Fibroblast of lung (primary cell): ENCODE measurements at regions not wholly inside any gene's neighbourhood (a gene's known extent, or its start where the extent isn't known, plus 50 kb on each side); places are given as distances from the start of the nearest gene placed in this dataset.

Experiments used
- DNase-seq, 2 donors: peaks; one replicate each; pipeline versions ENCODE4 v3.0.0 to v3.0.0-alpha.2; 2010; ENCODE audit warnings: low read depth in 2 of 2
- H2AFZ ChIP-seq: 2 replicates; pipeline ENCODE4 v1.5.1; 2012; ENCODE audit warnings: low read length, control low read depth, inconsistent platforms
- H3K27ac ChIP-seq: 2 replicates; pipeline ENCODE4 v1.5.1; 2011; ENCODE audit warnings: low read length, control low read depth; ENCODE audit not compliant: insufficient read depth
- H3K27me3 ChIP-seq: 2 replicates; pipeline ENCODE4 v1.5.1; 2011; ENCODE audit warnings: mild to moderate bottlenecking, low read length; ENCODE audit not compliant: control insufficient read depth, insufficient read depth
- H3K36me3 ChIP-seq: 2 replicates; pipeline ENCODE4 v1.5.1; 2011; ENCODE audit warnings: low read length; ENCODE audit not compliant: control insufficient read depth, insufficient read depth
- H3K4me1 ChIP-seq: 2 replicates; pipeline ENCODE4 v1.5.1; 2011; ENCODE audit warnings: low read length; ENCODE audit not compliant: control insufficient read depth, insufficient read depth; ENCODE audit errors: extremely low read depth
- H3K4me2 ChIP-seq: 2 replicates; pipeline ENCODE4 v1.5.1; 2011; ENCODE audit warnings: low read length, control low read depth; ENCODE audit not compliant: insufficient read depth; ENCODE audit errors: extremely low read depth
- H3K4me3 ChIP-seq, 4 experiments: fragments of 200-600 bp in 1 of 4; sonication (generic) in 1 of 4; replicated peaks in 1 of 4; 2 replicates each; pipeline ENCODE4 v1.5.1; 2011 to 2016; ENCODE audit warnings: low read length in 4 of 4, low read depth in 3 of 4, mild to moderate bottlenecking in 3 of 4, control low read depth in 2 of 4, inconsistent platforms in 1 of 4, mixed read lengths in 1 of 4; ENCODE audit not compliant: insufficient read depth in 1 of 4; ENCODE audit errors: control extremely low read depth in 1 of 4
- H3K79me2 ChIP-seq: 2 replicates; pipeline ENCODE4 v1.5.1; 2012; ENCODE audit warnings: mild to moderate bottlenecking, low read length, inconsistent platforms; ENCODE audit not compliant: control insufficient read depth, insufficient read depth
- H3K9ac ChIP-seq: 2 replicates; pipeline ENCODE4 v1.5.1; 2011; ENCODE audit warnings: mild to moderate bottlenecking, low read length, control low read depth; ENCODE audit not compliant: insufficient read depth
- H3K9me3 ChIP-seq: 2 replicates; pipeline ENCODE4 v1.5.1; 2012; ENCODE audit warnings: low read depth, low read length; ENCODE audit not compliant: control insufficient read depth, insufficient read depth
- H4K20me1 ChIP-seq: 2 replicates; pipeline ENCODE4 v1.5.1; 2011; ENCODE audit warnings: low read length; ENCODE audit not compliant: control insufficient read depth, insufficient read depth; ENCODE audit errors: extremely low read depth
- EZH2 ChIP-seq: IDR thresholded peaks from 2 replicates; pipeline ENCODE4 v1.5.1; 2012; ENCODE audit warnings: low read length, control low read depth, mild to moderate bottlenecking; ENCODE audit errors: missing control alignments
- TF ChIP-seq, protein P1 (sequence below), 2 donors: IDR thresholded peaks in 1 of 2; conservative IDR thresholded peaks in 1 of 2; 1 replicate in 1 of 2; 2 replicates in 1 of 2; pipeline ENCODE4 v1.5.1; 2011 to 2012; ENCODE audit warnings: low read length in 2 of 2, control low read depth in 1 of 2, inconsistent platforms in 1 of 2, low read depth in 1 of 2, mild to moderate bottlenecking in 1 of 2

DNA sequence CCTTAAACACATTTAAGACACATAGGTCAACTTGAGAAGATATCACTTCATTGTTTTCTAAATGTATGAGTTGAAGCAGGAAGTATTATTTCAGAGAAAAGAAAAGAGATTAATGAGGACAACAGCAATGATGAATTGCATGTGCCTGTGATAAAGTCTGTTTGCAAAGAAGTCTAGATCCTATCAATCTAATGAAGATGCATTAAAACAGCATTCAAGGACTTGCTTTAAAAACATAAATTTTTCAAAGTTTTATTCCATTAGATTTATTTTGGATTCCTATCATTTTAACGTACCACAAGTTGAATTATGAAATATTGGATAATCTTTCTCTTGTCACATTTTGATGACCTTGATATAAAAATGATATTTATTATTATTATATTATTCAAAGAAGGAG is 642.5 kb upstream of the CCDC54 start:
- H3K27ac ChIP-seq = no peak overlapping the region
- TF ChIP-seq EZH2 = no peak
- H3K9ac ChIP-seq = no peak overlapping the region
- H3K36me3 ChIP-seq = no peaks in the 10 kb centered on the region
- no peak for DNase-seq
- H3K9me3 ChIP-seq = no peaks in the 10 kb centered on the region
- no peaks in the 10 kb centered on the region for H3K27me3 ChIP-seq
- H3K4me1 ChIP-seq = no peaks in the 10 kb centered on the region
- no peaks in the 10 kb centered on the region for H3K79me2 ChIP-seq
- H2AFZ ChIP-seq = no peak overlapping the region
- H3K4me3 ChIP-seq = no peak overlapping the region
- H4K20me1 ChIP-seq = no peaks in the 10 kb centered on the region
- no peak overlapping the region for H3K4me2 ChIP-seq

DNA sequence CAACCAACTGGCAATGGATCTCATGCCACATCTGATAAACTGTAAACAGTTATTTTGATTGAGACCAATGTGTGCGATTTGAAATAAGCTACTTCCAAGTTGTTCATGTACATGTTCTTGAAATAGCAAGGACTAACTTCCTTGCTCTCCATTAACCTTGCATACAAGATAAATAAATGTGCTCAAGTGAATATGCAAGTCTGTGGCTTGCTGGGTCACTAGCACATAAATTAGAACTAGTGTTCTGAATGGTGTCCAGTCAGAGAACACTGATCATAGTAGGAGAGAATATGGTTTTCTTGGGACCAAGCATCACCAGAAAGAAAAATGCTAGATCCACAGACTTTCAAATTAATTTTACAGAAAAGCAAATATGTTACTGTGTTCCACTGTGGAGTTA is 640.0 kb upstream of the CCDC54 start:
- no peaks in the 10 kb centered on the region for H3K79me2 ChIP-seq
- H3K27ac ChIP-seq = no peak overlapping the region
- no peak for DNase-seq
- no peaks in the 10 kb centered on the region for H3K9me3 ChIP-seq
- no peak overlapping the region for H3K9ac ChIP-seq
- no peaks in the 10 kb centered on the region for H3K27me3 ChIP-seq
- TF ChIP-seq EZH2 = no peak
- no peaks in the 10 kb centered on the region for H4K20me1 ChIP-seq
- no peaks in the 10 kb centered on the region for H3K36me3 ChIP-seq
- H2AFZ ChIP-seq = no peak overlapping the region
- H3K4me3 ChIP-seq = no peak overlapping the region
- no peak overlapping the region for H3K4me2 ChIP-seq
- no peaks in the 10 kb centered on the region for H3K4me1 ChIP-seq

DNA sequence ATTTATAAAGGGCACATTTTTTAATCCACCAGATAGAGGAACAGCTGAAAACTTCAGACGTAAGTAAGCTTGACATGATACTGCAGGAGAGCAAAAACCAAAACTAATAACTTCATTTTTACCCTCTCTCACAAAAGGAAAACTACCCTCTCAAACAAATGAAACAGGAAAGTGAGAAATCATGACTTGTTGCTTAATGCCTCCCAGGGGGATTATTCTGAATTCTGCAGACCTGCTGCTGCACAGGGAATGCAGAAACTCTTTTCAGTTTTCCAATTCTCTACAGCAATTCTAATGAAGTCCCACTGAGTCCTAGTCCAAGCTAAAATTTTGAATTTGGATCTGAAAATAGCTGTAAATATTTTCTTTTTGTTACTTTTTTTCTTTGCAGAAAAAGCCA is 637.1 kb upstream of the CCDC54 start:
- no peaks in the 10 kb centered on the region for H4K20me1 ChIP-seq
- H3K36me3 ChIP-seq = no peaks in the 10 kb centered on the region
- DNase-seq = no peak
- no peak overlapping the region for H3K27ac ChIP-seq
- H3K9me3 ChIP-seq = no peaks in the 10 kb centered on the region
- no peaks in the 10 kb centered on the region for H3K79me2 ChIP-seq
- no peaks in the 10 kb centered on the region for H3K4me1 ChIP-seq
- no peak overlapping the region for H3K4me3 ChIP-seq
- no peak overlapping the region for H2AFZ ChIP-seq
- H3K27me3 ChIP-seq = no peaks in the 10 kb centered on the region
- no peak for TF ChIP-seq EZH2
- TF ChIP-seq, protein P1, sequence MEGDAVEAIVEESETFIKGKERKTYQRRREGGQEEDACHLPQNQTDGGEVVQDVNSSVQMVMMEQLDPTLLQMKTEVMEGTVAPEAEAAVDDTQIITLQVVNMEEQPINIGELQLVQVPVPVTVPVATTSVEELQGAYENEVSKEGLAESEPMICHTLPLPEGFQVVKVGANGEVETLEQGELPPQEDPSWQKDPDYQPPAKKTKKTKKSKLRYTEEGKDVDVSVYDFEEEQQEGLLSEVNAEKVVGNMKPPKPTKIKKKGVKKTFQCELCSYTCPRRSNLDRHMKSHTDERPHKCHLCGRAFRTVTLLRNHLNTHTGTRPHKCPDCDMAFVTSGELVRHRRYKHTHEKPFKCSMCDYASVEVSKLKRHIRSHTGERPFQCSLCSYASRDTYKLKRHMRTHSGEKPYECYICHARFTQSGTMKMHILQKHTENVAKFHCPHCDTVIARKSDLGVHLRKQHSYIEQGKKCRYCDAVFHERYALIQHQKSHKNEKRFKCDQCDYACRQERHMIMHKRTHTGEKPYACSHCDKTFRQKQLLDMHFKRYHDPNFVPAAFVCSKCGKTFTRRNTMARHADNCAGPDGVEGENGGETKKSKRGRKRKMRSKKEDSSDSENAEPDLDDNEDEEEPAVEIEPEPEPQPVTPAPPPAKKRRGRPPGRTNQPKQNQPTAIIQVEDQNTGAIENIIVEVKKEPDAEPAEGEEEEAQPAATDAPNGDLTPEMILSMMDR (conservative IDR thresholded peaks at IDR 0.05 in 1 of 2, IDR thresholded peaks at IDR 0.05 in 1 of 2; ENCODE audit: low read depth in 1 of 2, low read length in 2 of 2) = no peak
- no peak overlapping the region for H3K9ac ChIP-seq
- no peak overlapping the region for H3K4me2 ChIP-seq

DNA sequence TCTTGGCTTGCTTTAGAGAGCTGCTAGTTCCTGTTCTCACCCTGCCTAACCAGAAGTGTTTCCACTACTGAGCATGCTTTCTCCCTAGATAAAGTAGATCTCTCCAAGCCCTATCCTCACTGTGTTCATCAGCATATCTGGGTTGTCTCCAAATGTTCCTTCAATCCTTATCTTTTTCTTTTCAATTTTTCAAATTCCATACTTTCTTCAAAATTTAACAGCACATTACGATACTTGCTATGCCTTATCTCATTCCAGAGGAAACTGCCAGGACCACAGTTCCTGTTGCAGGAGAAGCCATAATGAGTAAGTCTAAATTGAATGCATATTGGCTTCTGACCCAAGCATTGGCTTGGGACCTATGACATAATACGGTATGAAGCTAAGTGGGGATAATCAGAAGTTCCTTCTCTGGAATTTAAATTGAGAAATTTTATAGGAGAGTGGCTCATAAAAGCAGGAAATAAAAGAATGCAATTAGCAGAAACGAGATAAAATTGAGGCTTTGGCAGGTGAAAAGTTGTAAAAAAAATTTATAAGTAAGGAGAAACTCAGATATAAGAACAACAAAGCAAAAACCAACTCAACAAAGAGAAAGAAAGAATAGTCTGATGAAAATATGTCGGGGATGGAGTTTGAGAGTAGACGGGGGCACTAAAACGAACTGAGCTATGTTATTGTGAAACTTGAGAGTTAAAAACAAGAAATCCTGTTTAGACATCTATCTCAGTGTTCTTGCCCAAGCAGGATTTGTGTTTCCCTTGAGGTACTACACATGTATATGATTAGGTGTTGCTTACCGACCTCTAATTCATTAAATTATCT is 631.7 kb upstream of the CCDC54 start:
- DNase-seq = peak in 1 of 2 donors; percentile 99
- Histone ChIP-seq H3K4me2 (no peak overlapping the region), H3K36me3 (no peaks in the 10 kb centered on the region), H3K9ac (no peak overlapping the region), H3K4me1 (no peaks in the 10 kb centered on the region), H3K79me2 (no peaks in the 10 kb centered on the region), H3K27ac (no peak overlapping the region), H4K20me1 (no peaks in the 10 kb centered on the region), H3K27me3 (no peaks in the 10 kb centered on the region), H2AFZ (no peak overlapping the region), H3K4me3 (no peak overlapping the region), H3K9me3 (no peaks in the 10 kb centered on the region)
- no peak for TF ChIP-seq EZH2
- TF ChIP-seq, protein P1 (conservative IDR thresholded peaks at IDR 0.05 in 1 of 2, IDR thresholded peaks at IDR 0.05 in 1 of 2; ENCODE audit: low read depth in 1 of 2, low read length in 2 of 2) = no peak
